ENCODE measurements at regions not wholly inside any gene's neighbourhood (a gene's known extent, or its start where the extent isn't known, plus 50 kb on each side); places are given as distances from the start of the nearest gene placed in this dataset.

DNA sequence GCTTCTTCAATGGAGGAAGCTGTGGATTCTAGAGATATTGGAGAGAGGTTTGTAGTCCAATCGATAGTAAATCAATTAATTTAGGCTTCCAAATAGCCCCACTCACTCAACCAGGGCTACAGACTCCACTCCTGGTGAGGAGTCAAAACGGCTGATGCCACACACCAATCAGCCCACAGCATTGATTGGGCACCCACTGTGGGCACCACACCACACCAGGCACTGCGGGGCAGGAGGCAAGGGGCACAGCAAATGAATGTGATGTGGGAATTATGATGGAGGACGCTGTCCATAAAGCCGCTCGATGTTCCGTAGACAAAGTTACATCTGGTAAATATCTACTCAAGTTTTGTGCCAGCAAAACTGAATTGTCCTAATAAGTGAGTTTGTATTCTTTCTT, 547.3 kb upstream of the CADM1 start:
- Histone ChIP-seq H3K27ac (ENCODE audit: low read depth in 2 of 2, low read length in 1 of 2) (no peak overlapping the region), H3K36me3 (replicated peaks in 1 of 2; ENCODE audit: control insufficient read depth in 1 of 2, insufficient read depth in 2 of 2, low read length in 1 of 2) (no peaks in the 10 kb centered on the region), H3K4me2 (no peak overlapping the region), H3K27me3 (ENCODE audit: insufficient read depth) (no peaks in the 10 kb centered on the region), H3K9ac (no peak overlapping the region), H3K9me2 (no peaks in the 10 kb centered on the region), H3K79me2 (ENCODE audit: insufficient read depth) (no peaks in the 10 kb centered on the region), H2AFZ (ENCODE audit: low read depth) (no peak overlapping the region), H3K4me1 (ENCODE audit: control insufficient read depth in 1 of 2, insufficient read depth in 2 of 2, low read depth in 1 of 2, low read length in 1 of 2) (peaks cover 0 to 11% of the 10 kb centered on the region in 2 experiments; a peak in 1 of 4 replicates), H3F3A (replicated peaks; ENCODE audit: insufficient read depth) (no peaks in the 10 kb centered on the region), H3K9me3 (no peaks in the 10 kb centered on the region), H4K20me1 (ENCODE audit: insufficient read depth) (no peaks in the 10 kb centered on the region), H3K4me3 (ENCODE audit: low read depth in 2 of 2, low read length in 1 of 2) (no peak overlapping the region)
- no peak for DNase-seq
- ChIA-PET CTCF (no interaction called here), POLR2A (no interaction called here)
- 44% methylated on average over 7 of the region's 7 CpGs for WGBS (ENCODE audit: low lambda C conversion rate)
- TF ChIP-seq, protein P1, sequence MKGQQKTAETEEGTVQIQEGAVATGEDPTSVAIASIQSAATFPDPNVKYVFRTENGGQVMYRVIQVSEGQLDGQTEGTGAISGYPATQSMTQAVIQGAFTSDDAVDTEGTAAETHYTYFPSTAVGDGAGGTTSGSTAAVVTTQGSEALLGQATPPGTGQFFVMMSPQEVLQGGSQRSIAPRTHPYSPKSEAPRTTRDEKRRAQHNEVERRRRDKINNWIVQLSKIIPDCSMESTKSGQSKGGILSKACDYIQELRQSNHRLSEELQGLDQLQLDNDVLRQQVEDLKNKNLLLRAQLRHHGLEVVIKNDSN (IDR thresholded peaks at IDR 0.05; ENCODE audit: borderline replicate concordance, low read depth) = no peak
- TF ChIP-seq, protein P2, sequence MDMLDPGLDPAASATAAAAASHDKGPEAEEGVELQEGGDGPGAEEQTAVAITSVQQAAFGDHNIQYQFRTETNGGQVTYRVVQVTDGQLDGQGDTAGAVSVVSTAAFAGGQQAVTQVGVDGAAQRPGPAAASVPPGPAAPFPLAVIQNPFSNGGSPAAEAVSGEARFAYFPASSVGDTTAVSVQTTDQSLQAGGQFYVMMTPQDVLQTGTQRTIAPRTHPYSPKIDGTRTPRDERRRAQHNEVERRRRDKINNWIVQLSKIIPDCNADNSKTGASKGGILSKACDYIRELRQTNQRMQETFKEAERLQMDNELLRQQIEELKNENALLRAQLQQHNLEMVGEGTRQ (IDR thresholded peaks at IDR 0.05; ENCODE audit: borderline replicate concordance, low read depth, low read length) = no peak
- TF ChIP-seq ELF1 (IDR thresholded peaks at IDR 0.05) (no peak), GABPA (IDR thresholded peaks at IDR 0.05; ENCODE audit: low read depth) (no peak), MXI1 (IDR thresholded peaks at IDR 0.05; ENCODE audit: low read depth, low read length) (no peak), MEF2A (IDR thresholded peaks at IDR 0.05; ENCODE audit: borderline replicate concordance, low read depth) (no peak), GATA2 (CRISPR knock-in tag; IDR thresholded peaks at IDR 0.05) (no peak), RFX5 (IDR thresholded peaks at IDR 0.05; ENCODE audit: low read length) (no peak), RAD21 (IDR thresholded peaks at IDR 0.05; ENCODE audit: low read length) (no peak), FOSL2 (IDR thresholded peaks at IDR 0.05; ENCODE audit: borderline replicate concordance, low read depth) (no peak)
- TF ChIP-seq, protein P3, sequence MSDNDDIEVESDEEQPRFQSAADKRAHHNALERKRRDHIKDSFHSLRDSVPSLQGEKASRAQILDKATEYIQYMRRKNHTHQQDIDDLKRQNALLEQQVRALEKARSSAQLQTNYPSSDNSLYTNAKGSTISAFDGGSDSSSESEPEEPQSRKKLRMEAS (IDR thresholded peaks at IDR 0.05; ENCODE audit: low read depth) = no peak
- TF ChIP-seq, protein P4, sequence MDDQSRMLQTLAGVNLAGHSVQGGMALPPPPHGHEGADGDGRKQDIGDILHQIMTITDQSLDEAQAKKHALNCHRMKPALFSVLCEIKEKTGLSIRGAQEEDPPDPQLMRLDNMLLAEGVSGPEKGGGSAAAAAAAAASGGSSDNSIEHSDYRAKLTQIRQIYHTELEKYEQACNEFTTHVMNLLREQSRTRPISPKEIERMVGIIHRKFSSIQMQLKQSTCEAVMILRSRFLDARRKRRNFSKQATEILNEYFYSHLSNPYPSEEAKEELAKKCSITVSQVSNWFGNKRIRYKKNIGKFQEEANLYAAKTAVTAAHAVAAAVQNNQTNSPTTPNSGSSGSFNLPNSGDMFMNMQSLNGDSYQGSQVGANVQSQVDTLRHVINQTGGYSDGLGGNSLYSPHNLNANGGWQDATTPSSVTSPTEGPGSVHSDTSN (IDR thresholded peaks at IDR 0.05) = no peak
- TF ChIP-seq, protein P5, sequence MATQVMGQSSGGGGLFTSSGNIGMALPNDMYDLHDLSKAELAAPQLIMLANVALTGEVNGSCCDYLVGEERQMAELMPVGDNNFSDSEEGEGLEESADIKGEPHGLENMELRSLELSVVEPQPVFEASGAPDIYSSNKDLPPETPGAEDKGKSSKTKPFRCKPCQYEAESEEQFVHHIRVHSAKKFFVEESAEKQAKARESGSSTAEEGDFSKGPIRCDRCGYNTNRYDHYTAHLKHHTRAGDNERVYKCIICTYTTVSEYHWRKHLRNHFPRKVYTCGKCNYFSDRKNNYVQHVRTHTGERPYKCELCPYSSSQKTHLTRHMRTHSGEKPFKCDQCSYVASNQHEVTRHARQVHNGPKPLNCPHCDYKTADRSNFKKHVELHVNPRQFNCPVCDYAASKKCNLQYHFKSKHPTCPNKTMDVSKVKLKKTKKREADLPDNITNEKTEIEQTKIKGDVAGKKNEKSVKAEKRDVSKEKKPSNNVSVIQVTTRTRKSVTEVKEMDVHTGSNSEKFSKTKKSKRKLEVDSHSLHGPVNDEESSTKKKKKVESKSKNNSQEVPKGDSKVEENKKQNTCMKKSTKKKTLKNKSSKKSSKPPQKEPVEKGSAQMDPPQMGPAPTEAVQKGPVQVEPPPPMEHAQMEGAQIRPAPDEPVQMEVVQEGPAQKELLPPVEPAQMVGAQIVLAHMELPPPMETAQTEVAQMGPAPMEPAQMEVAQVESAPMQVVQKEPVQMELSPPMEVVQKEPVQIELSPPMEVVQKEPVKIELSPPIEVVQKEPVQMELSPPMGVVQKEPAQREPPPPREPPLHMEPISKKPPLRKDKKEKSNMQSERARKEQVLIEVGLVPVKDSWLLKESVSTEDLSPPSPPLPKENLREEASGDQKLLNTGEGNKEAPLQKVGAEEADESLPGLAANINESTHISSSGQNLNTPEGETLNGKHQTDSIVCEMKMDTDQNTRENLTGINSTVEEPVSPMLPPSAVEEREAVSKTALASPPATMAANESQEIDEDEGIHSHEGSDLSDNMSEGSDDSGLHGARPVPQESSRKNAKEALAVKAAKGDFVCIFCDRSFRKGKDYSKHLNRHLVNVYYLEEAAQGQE (IDR thresholded peaks at IDR 0.05; ENCODE audit: low read depth, low read length) = no peak
- TF ChIP-seq, protein P6, sequence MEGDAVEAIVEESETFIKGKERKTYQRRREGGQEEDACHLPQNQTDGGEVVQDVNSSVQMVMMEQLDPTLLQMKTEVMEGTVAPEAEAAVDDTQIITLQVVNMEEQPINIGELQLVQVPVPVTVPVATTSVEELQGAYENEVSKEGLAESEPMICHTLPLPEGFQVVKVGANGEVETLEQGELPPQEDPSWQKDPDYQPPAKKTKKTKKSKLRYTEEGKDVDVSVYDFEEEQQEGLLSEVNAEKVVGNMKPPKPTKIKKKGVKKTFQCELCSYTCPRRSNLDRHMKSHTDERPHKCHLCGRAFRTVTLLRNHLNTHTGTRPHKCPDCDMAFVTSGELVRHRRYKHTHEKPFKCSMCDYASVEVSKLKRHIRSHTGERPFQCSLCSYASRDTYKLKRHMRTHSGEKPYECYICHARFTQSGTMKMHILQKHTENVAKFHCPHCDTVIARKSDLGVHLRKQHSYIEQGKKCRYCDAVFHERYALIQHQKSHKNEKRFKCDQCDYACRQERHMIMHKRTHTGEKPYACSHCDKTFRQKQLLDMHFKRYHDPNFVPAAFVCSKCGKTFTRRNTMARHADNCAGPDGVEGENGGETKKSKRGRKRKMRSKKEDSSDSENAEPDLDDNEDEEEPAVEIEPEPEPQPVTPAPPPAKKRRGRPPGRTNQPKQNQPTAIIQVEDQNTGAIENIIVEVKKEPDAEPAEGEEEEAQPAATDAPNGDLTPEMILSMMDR (IDR thresholded peaks at IDR 0.05) = no peak

Data from SK-N-SH (cell line).